MCF 10A (cell line): ENCODE measurements at regions not wholly inside any gene's neighbourhood (a gene's known extent, or its start where the extent isn't known, plus 50 kb on each side); places are given as distances from the start of the nearest gene placed in this dataset.

Source experiments
- BruUV-seq: library from RNA; stranded (reverse); fragments of 400-500 nt; replicated peaks from 2 replicates; lab custom pipeline; 2021; lab: Mats Ljungman, UMichigan
- CTCF ChIA-PET: fragments of 300-600 bp; sonication (Branson Sonifier 250); formaldehyde crosslinking; extraction: SDS; loops from one replicate; lab custom pipeline; 2021; ENCODE audit warnings: antibody characterized with exemption, inconsistent platforms; lab: Yijun Ruan, JAX
- POLR2A ChIA-PET: fragments of 300-600, 350-650 bp; sonication (Branson Sonifier 250); formaldehyde crosslinking; extraction: SDS; loops from one replicate; lab custom pipeline; 2020; ENCODE audit warnings: antibody characterized with exemption, inconsistent platforms; lab: Yijun Ruan, JAX
- DNase-seq: peaks from one replicate; pipeline ENCODE4 v3.0.0-alpha.2; 2018; ENCODE audit not compliant: unreplicated experiment
- H3K27ac Mint-ChIP-seq: one replicate; pipeline ENCODE4 v1.8.0; 2022; ENCODE audit warnings: mild to moderate bottlenecking, low read depth, mixed read lengths; ENCODE audit not compliant: unreplicated experiment
- H3K27me3 Mint-ChIP-seq: one replicate; pipeline ENCODE4 v1.8.0; 2022; ENCODE audit warnings: mixed read lengths; ENCODE audit not compliant: insufficient read depth, unreplicated experiment
- H3K36me3 Mint-ChIP-seq: one replicate; pipeline ENCODE4 v1.8.0; 2022; ENCODE audit warnings: mild to moderate bottlenecking, moderate library complexity, mixed read lengths; ENCODE audit not compliant: insufficient read depth, unreplicated experiment
- H3K4me1 Mint-ChIP-seq: one replicate; pipeline ENCODE4 v1.8.0; 2022; ENCODE audit warnings: mixed read lengths; ENCODE audit not compliant: insufficient read depth, unreplicated experiment
- H3K4me3 Mint-ChIP-seq: one replicate; pipeline ENCODE4 v1.8.0; 2022; ENCODE audit warnings: mild to moderate bottlenecking, moderate library complexity, mixed read lengths; ENCODE audit not compliant: unreplicated experiment
- H3K9me3 Mint-ChIP-seq: one replicate; pipeline ENCODE4 v1.8.0; 2022; ENCODE audit warnings: mixed read lengths; ENCODE audit not compliant: unreplicated experiment
- CTCF ChIP-seq: fragments of 200-600 bp; IDR thresholded peaks from one replicate; pipeline ENCODE4 v1.8.0; 2022; ENCODE audit warnings: antibody characterized with exemption, mild to moderate bottlenecking; ENCODE audit not compliant: unreplicated experiment
- intact Hi-C: fragments of 100-400 bp; cut with micrococcal nuclease; formaldehyde crosslinking; loops from 2 replicates; pipeline ENCODE4 v1.14.1; 2022

GRCh38 chr1:115204513-115204912 is 115.2 kb upstream of the TSPAN2 start:
- BruUV-seq: no TSS peak
- H3K27ac Mint-ChIP-seq: no peak overlapping the region
- peaks cover 7% of the 10 kb centered on the region for H3K4me1 Mint-ChIP-seq
- intact Hi-C loops: no loop called here
- H3K4me3 Mint-ChIP-seq: no peak overlapping the region
- CTCF ChIA-PET: interaction anchor here (0.9 to 1.2 kb wide), 2 partner anchors 27 to 92 kb away, joined by 3 read pairs; no protein-coding TSS in a partner anchor
- no peaks in the 10 kb centered on the region for H3K27me3 Mint-ChIP-seq
- POLR2A ChIA-PET: interaction anchor here (0.6 kb wide), 1 partner anchor 295 kb away, joined by 3 read pairs; no protein-coding TSS in a partner anchor
- no peak for TF ChIP-seq CTCF
- no peak for DNase-seq
- no peaks in the 10 kb centered on the region for H3K9me3 Mint-ChIP-seq
- no peaks in the 10 kb centered on the region for H3K36me3 Mint-ChIP-seq

- H3K27me3 Mint-ChIP-seq: no peaks in the 10 kb centered on the region
- DNase-seq: no peak
- no peak overlapping the region for H3K27ac Mint-ChIP-seq
These were observed 114.0 kb upstream of the TSPAN2 start for GRCh38 chr1:115203287-115203686.

GRCh38 chr1:115201598-115201997 is 112.3 kb upstream of the TSPAN2 start:
- CTCF ChIA-PET: interaction anchor here (0.7 kb wide), 1 partner anchor 12 kb away, joined by 3 read pairs; no protein-coding TSS in a partner anchor
- Mint-ChIP-seq H3K4me3 (no peak overlapping the region), H3K36me3 (no peaks in the 10 kb centered on the region), H3K9me3 (no peaks in the 10 kb centered on the region), H3K4me1 (peaks cover 6% of the 10 kb centered on the region), H3K27me3 (peaks cover 11% of the 10 kb centered on the region), H3K27ac (no peak overlapping the region)
- POLR2A ChIA-PET: no interaction called here
- intact Hi-C loops: no loop called here
- no TSS peak for BruUV-seq
- no peak for TF ChIP-seq CTCF
- no peak for DNase-seq

More at GRCh38 chr1:115203287-115203686, 114.0 kb upstream of the TSPAN2 start:
- Mint-ChIP-seq H3K9me3 (no peaks in the 10 kb centered on the region), H3K4me3 (no peak overlapping the region), H3K4me1 (peaks cover 6% of the 10 kb centered on the region), H3K36me3 (no peaks in the 10 kb centered on the region)
- intact Hi-C loops: no loop called here
- TF ChIP-seq CTCF: no peak
- POLR2A ChIA-PET: no interaction called here
- BruUV-seq: no TSS peak
- CTCF ChIA-PET: no interaction called here

GRCh38 chr1:115199416-115200132 is 110.3 kb upstream of the TSPAN2 start:
- POLR2A ChIA-PET: interaction anchor here (1.0 kb wide), 1 partner anchor 9 kb away, joined by 4 read pairs; no protein-coding TSS in a partner anchor
- Mint-ChIP-seq H3K9me3 (no peaks in the 10 kb centered on the region), H3K27ac (no peak overlapping the region), H3K27me3 (peaks cover 11% of the 10 kb centered on the region), H3K36me3 (no peaks in the 10 kb centered on the region), H3K4me1 (peaks cover 6% of the 10 kb centered on the region), H3K4me3 (no peak overlapping the region)
- intact Hi-C loops: no loop called here
- CTCF ChIA-PET: no interaction called here
- no TSS peak for BruUV-seq
- no peak for TF ChIP-seq CTCF
- no peak for DNase-seq
